K562 (cell line): ENCODE measurements at regions not wholly inside any gene's neighbourhood (a gene's known extent, or its start where the extent isn't known, plus 50 kb on each side); places are given as distances from the start of the nearest gene placed in this dataset.
"Not testable (repeated sequence)": the region's sequence is repeated elsewhere in the genome, so short reads cannot be mapped to it uniquely, and the experiment has no call there.

Source experiments
- BRF1 ChIP-seq: IDR thresholded peaks from 3 replicates; pipeline ENCODE4 v1.6.1; 2011; ENCODE audit warnings: borderline replicate concordance, mild to moderate bottlenecking; ENCODE audit not compliant: insufficient read length; ENCODE audit errors: extremely low read depth
- CEBPB ChIP-seq: fragments of 450-650 bp; IDR thresholded peaks from 2 replicates; pipeline ENCODE4 v1.6.1; 2016; ENCODE audit warnings: missing genetic modification characterization, missing compliant biosample characterization
- EP300 ChIP-seq: IDR thresholded peaks from 2 replicates; pipeline ENCODE4 v1.6.1; 2012; ENCODE audit warnings: low read length, improper control_type of control experiment
- HNRNPL ChIP-seq: fragments of 200-400 bp; formaldehyde crosslinking; IDR thresholded peaks from 2 replicates; pipeline ENCODE4 v1.6.1; 2017; ENCODE audit warnings: low read depth, mild to moderate bottlenecking, low read length
- NFE2 ChIP-seq: IDR thresholded peaks from 2 replicates; pipeline ENCODE4 v1.6.1; 2014; ENCODE audit warnings: antibody characterized with exemption, low read depth
- POLR2A ChIP-seq: fragments of 450-650 bp; conservative IDR thresholded peaks from 2 replicates; pipeline ENCODE4 v1.6.1; 2016
- U2AF2 ChIP-seq: fragments of 200-400 bp; formaldehyde crosslinking; optimal IDR thresholded peaks from 2 replicates; pipeline ENCODE3; 2017; ENCODE audit warnings: low read depth, mild to moderate bottlenecking, low read length
- YY1 ChIP-seq, 3 experiments: IDR thresholded peaks; 2 replicates each; pipeline ENCODE4 v1.6.1; 2011; ENCODE audit warnings: low read length in 2 of 3, mild to moderate bottlenecking in 2 of 3, moderate library complexity in 2 of 3, borderline replicate concordance in 1 of 3, control low read depth in 1 of 3, low read depth in 1 of 3; ENCODE audit not compliant: insufficient read depth in 3 of 3, insufficient replicate concordance in 2 of 3, control insufficient read depth in 1 of 3, insufficient read length in 1 of 3; ENCODE audit errors: extremely low read depth in 1 of 3
- ZFX ChIP-seq: sonication (generic); formaldehyde crosslinking; IDR thresholded peaks from 2 replicates; pipeline ENCODE4 v1.8.0; 2022; ENCODE audit warnings: mild to moderate bottlenecking, missing genetic modification reagents, moderate library complexity
- ZNF124 ChIP-seq: sonication (generic); formaldehyde crosslinking; IDR thresholded peaks from 2 replicates; pipeline ENCODE4 v1.8.1; 2022; ENCODE audit warnings: missing genetic modification reagents
- TF ChIP-seq, protein P1 (sequence below), 3 experiments: fragments of 200-800 bp in 1 of 3; fragments of 250-450 bp in 1 of 3; fragments of 450-650 bp in 1 of 3; sonication (Bioruptor Pico) in 1 of 3; sonication (Bioruptor generic) in 1 of 3; formaldehyde crosslinking in 1 of 3; IDR thresholded peaks; 2 replicates each; pipeline versions ENCODE4 v1.6.1 to v1.8.0; 2016 to 2022; ENCODE audit warnings: mild to moderate bottlenecking in 2 of 3, missing genetic modification characterization in 2 of 3, missing compliant biosample characterization in 1 of 3, moderate library complexity in 1 of 3
- TF ChIP-seq, protein P2 (sequence below): fragments of 250-450 bp; sonication (Bioruptor Pico); IDR thresholded peaks from 2 replicates; pipeline ENCODE4 v1.4.0; 2020; ENCODE audit warnings: mild to moderate bottlenecking, moderate library complexity

- not testable (repeated sequence) for TF ChIP-seq EP300; CEBPB; ZNF124; BRF1; POLR2A; NFE2; YY1 (IDR thresholded peaks at IDR 0.05; ENCODE audit: borderline replicate concordance in 1 of 3, control insufficient read depth in 1 of 3, extremely low read depth in 1 of 3, insufficient read depth in 3 of 3, insufficient read length in 1 of 3, insufficient replicate concordance in 2 of 3, low read depth in 1 of 3, low read length in 2 of 3); ZFX (CRISPR knock-in tag); U2AF2; HNRNPL
- TF ChIP-seq, protein P1, sequence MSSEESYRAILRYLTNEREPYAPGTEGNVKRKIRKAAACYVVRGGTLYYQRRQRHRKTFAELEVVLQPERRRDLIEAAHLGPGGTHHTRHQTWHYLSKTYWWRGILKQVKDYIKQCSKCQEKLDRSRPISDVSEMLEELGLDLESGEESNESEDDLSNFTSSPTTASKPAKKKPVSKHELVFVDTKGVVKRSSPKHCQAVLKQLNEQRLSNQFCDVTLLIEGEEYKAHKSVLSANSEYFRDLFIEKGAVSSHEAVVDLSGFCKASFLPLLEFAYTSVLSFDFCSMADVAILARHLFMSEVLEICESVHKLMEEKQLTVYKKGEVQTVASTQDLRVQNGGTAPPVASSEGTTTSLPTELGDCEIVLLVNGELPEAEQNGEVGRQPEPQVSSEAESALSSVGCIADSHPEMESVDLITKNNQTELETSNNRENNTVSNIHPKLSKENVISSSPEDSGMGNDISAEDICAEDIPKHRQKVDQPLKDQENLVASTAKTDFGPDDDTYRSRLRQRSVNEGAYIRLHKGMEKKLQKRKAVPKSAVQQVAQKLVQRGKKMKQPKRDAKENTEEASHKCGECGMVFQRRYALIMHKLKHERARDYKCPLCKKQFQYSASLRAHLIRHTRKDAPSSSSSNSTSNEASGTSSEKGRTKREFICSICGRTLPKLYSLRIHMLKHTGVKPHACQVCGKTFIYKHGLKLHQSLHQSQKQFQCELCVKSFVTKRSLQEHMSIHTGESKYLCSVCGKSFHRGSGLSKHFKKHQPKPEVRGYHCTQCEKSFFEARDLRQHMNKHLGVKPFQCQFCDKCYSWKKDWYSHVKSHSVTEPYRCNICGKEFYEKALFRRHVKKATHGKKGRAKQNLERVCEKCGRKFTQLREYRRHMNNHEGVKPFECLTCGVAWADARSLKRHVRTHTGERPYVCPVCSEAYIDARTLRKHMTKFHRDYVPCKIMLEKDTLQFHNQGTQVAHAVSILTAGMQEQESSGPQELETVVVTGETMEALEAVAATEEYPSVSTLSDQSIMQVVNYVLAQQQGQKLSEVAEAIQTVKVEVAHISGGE (CRISPR knock-in tag; IDR thresholded peaks at IDR 0.05): not testable (repeated sequence)
- TF ChIP-seq, protein P2, sequence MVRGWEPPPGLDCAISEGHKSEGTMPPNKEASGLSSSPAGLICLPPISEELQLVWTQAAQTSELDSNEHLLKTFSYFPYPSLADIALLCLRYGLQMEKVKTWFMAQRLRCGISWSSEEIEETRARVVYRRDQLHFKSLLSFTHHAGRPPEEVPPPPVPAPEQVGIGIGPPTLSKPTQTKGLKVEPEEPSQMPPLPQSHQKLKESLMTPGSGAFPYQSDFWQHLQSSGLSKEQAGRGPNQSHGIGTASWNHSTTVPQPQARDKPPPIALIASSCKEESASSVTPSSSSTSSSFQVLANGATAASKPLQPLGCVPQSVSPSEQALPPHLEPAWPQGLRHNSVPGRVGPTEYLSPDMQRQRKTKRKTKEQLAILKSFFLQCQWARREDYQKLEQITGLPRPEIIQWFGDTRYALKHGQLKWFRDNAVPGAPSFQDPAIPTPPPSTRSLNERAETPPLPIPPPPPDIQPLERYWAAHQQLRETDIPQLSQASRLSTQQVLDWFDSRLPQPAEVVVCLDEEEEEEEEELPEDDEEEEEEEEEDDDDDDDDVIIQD (CRISPR knock-in tag): not testable (repeated sequence)
Measured at GRCh38 chr4:159715180-159715579, 612.3 kb downstream of the RAPGEF2 start.
